Aorta (tissue), 5 donors: ENCODE measurements at regions not wholly inside any gene's neighbourhood (a gene's known extent, or its start where the extent isn't known, plus 50 kb on each side); places are given as distances from the start of the nearest gene placed in this dataset.

Experiments
- ATAC-seq: fragments of 200-7000 bp; cut with Tn5 transposase; one replicate; pipeline ENCODE4 v1.9.1; 2022; ENCODE audit warnings: moderate library complexity; ENCODE audit not compliant: low FRiP score
- DNase-seq, 2 donors: peaks; one replicate each; pipeline ENCODE4 v3.0.0-alpha.2; 2020
- H3K27ac ChIP-seq, 2 donors: one replicate each; pipeline ENCODE4 v1.5.1; 2013; ENCODE audit warnings: low read length in 2 of 2, mild to moderate bottlenecking in 2 of 2, moderate library complexity in 2 of 2, control low read depth in 1 of 2, inconsistent platforms in 1 of 2, low read depth in 1 of 2
- H3K27me3 ChIP-seq, 2 donors: one replicate each; pipeline ENCODE4 v1.6.1; 2013; ENCODE audit warnings: control low read depth in 1 of 2, low read length in 1 of 2, mild to moderate bottlenecking in 1 of 2, moderate library complexity in 1 of 2; ENCODE audit not compliant: insufficient read depth in 2 of 2, control insufficient read depth in 1 of 2
- H3K36me3 ChIP-seq, 2 donors: one replicate each; pipeline ENCODE4 v1.6.1; 2013; ENCODE audit warnings: control low read depth in 1 of 2, low read length in 1 of 2, mild to moderate bottlenecking in 1 of 2; ENCODE audit not compliant: insufficient read depth in 2 of 2, control insufficient read depth in 1 of 2
- H3K4me1 ChIP-seq, 2 donors: one replicate each; pipeline ENCODE4 v1.6.1; 2013; ENCODE audit warnings: low read length in 2 of 2, control low read depth in 1 of 2, mild to moderate bottlenecking in 1 of 2, moderate library complexity in 1 of 2; ENCODE audit not compliant: insufficient read depth in 2 of 2, control insufficient read depth in 1 of 2
- H3K4me3 ChIP-seq, 2 donors: one replicate each; pipeline ENCODE4 v1.5.1; 2013; ENCODE audit warnings: low read length in 2 of 2, control low read depth in 1 of 2, mild to moderate bottlenecking in 1 of 2
- H3K9me3 ChIP-seq: one replicate; pipeline ENCODE4 v1.6.1; 2013; ENCODE audit warnings: mild to moderate bottlenecking, low read length; ENCODE audit not compliant: control insufficient read depth
- WGBS, 2 donors: extraction: QIAGEN DNeasy Blood & Tissue Kit; methylation state at CpG; one replicate each; pipeline ENCODE4 v1.1.7; 2013; 5-methylcytosine and 5-hydroxymethylcytosine counted together
- intact Hi-C, 2 donors: fragments of 100-400 bp; cut with DNase I; formaldehyde crosslinking; loops; one replicate each; pipeline versions ENCODE4 v1.14.2 to v1.15.0; 2022
- donor health status: healthy with polysubstance abuse.
- donor health status: Bipolar disorder and iron deficiency.
- donor health status: DM: no; HTN: no; CAD: no.
- donor health status: DM: no; HTN: no; CAD: no.
- donor health status: DM: yes; HTN: yes; CAD: no.

DNA sequence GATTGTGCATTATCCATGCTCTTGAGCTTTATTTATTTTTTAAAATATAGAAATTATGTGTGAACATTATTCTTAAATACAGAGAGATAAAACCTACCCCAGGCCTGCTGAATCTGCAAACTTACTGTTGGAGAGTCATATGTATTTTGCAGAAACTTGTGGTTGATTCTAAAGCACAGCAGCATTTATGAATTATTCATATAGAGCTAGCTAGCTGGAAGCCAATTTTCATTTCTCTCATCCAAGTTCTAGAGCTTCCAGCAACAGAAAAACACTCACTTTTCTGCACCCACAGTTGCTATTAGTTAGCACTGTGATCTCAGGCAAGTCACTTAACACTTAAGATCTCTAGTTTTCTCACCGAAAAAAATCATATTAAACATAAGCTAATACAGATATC lies 479.5 kb upstream of the FAM47C start:
- no peaks in the 10 kb centered on the region for H3K27me3 ChIP-seq
- H3K27ac ChIP-seq, result no peak overlapping the region
- intact Hi-C loops, result no loop called here
- H3K4me1 ChIP-seq, result no peaks in the 10 kb centered on the region
- H3K36me3 ChIP-seq, result no peaks in the 10 kb centered on the region
- DNase-seq (no peak), ATAC-seq (no peak)
- no peak overlapping the region for H3K4me3 ChIP-seq
- H3K9me3 ChIP-seq, result no peaks in the 10 kb centered on the region
- 67 to 82% methylated on average over 1 of the region's 1 CpG for WGBS, 2 donors

DNA sequence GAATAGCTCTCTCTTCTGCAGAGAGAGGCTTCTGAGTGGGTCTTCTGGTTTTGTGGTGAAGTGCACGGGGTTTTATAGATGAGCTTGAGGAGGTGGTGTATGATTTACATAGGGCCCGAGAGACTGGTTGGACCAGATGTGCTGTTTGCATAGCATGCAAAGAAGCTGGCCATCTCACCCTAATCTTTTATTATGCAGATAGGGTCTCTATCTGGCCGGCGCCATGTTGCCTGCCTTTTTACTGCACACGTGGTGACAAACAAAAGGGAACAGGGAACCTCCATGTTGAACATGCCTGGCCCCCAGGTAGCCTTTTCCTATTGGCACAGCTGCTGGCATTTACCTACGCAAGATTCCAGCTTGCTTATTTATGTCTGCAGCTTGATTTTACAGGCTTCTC lies 473.3 kb upstream of the FAM47C start:
- Histone ChIP-seq H3K27me3 (no peaks in the 10 kb centered on the region), H3K4me1 (no peaks in the 10 kb centered on the region), H3K27ac (no peak overlapping the region), H3K9me3 (no peaks in the 10 kb centered on the region), H3K36me3 (no peaks in the 10 kb centered on the region), H3K4me3 (no peak overlapping the region)
- no peak for DNase-seq
- 60 to 73% methylated on average over 6 of the region's 6 CpGs for WGBS, 2 donors
- no peak for ATAC-seq
- intact Hi-C loops, result no loop called here

DNA sequence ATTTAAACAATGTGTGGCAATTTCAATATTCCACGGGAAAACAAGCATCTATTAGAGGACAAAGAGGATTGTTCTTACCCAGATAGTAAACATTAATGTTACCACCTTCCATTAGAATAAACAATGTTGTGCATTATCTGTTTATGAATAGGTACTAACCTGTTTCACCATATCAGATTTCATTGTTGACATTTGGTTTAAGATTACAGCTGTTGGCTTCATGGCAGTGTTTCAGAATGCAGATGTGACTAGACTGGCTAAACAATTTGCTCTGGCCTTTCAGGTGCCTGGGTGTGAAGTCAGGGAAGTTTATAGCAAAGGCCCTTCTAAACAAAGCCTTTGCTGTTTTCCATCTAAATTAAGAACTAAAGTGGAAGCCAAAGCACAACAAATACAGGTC lies 464.7 kb upstream of the FAM47C start:
- ATAC-seq, result no peak
- Histone ChIP-seq H3K27me3 (no peaks in the 10 kb centered on the region), H3K4me1 (no peaks in the 10 kb centered on the region), H3K27ac (no peak overlapping the region), H3K36me3 (no peaks in the 10 kb centered on the region), H3K4me3 (no peak overlapping the region), H3K9me3 (no peaks in the 10 kb centered on the region)
- WGBS, 2 donors, result 33 to 61% methylated on average over 1 of the region's 1 CpG
- DNase-seq, result no peak
- intact Hi-C loops, result no loop called here

DNA sequence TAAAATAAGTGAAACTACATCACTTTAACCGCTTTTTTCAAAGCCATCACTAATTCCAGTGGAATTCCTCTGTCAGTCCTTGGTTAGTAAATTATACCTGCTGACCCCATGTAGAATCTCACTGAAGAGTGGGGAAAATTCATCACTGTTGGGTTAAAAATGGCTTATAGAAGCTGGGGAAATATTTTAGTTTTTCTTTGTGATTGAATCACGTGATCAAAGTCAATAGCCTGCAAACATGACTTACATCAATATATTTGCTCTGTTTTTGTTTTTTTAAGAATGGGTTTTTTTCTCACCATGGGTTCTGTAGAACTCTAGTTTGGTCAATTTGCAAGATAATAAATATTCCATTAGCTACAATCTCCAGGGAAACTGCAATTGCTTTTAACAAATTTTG lies 445.2 kb upstream of the FAM47C start:
- Histone ChIP-seq H3K4me1 (no peaks in the 10 kb centered on the region), H3K4me3 (no peak overlapping the region), H3K36me3 (no peaks in the 10 kb centered on the region), H3K27me3 (no peaks in the 10 kb centered on the region), H3K27ac (no peak overlapping the region), H3K9me3 (no peaks in the 10 kb centered on the region)
- WGBS, 2 donors, result 41 to 67% methylated on average over 2 of the region's 2 CpGs
- intact Hi-C loops, result no loop called here
- DNase-seq, result no peak
- ATAC-seq, result no peak

DNA sequence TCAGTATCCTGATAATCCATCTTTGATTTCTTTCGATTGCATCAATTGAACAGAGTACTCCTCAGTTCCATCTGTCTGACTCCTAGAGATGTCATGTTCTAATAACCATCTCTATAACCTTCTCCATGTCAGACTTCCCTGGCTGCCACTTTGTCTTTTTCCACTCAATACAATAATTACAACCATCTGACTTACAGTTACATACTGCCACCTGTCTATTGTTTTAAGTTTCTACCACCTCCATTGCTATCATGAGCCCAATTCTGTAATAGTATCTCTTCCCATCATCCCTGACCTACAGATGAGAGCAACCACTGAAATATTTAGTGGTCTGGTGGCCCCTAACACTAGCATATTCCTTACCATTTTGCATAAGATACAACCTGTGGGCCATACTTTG lies 439.2 kb upstream of the FAM47C start:
- no peaks in the 10 kb centered on the region for H3K36me3 ChIP-seq
- no peaks in the 10 kb centered on the region for H3K9me3 ChIP-seq
- no peak overlapping the region for H3K4me3 ChIP-seq
- DNase-seq, result no peak
- ATAC-seq, result no peak
- 79 to 81% methylated on average over 1 of the region's 1 CpG for WGBS, 2 donors
- intact Hi-C loops, result no loop called here
- H3K4me1 ChIP-seq, result no peaks in the 10 kb centered on the region
- no peak overlapping the region for H3K27ac ChIP-seq
- no peaks in the 10 kb centered on the region for H3K27me3 ChIP-seq

DNA sequence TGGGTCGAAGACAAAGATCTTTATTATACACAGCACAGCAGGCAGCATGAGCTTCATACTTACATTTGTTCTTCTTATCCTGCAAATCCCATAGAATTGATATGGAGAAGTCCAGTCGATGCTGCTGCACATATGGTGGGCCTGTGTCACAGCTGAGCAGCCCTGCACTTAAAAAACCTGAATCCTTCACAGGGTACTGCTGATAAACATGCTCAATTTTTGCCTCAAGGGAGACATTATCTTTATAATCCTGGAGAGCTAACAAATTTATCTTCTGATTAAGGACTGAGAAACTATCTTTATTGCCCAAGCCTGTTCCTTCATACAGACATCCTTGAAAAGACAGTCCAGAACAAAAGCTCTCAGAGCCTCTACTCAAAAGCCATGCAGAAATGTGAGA lies 434.4 kb upstream of the FAM47C start:
- no peaks in the 10 kb centered on the region for H3K27me3 ChIP-seq
- H3K36me3 ChIP-seq, result no peaks in the 10 kb centered on the region
- DNase-seq (no peak), ATAC-seq (no peak)
- 47 to 60% methylated on average over 2 of the region's 2 CpGs for WGBS, 2 donors
- intact Hi-C loops, result no loop called here
- no peak overlapping the region for H3K27ac ChIP-seq
- no peak overlapping the region for H3K4me3 ChIP-seq
- H3K4me1 ChIP-seq, result no peaks in the 10 kb centered on the region
- no peaks in the 10 kb centered on the region for H3K9me3 ChIP-seq

DNA sequence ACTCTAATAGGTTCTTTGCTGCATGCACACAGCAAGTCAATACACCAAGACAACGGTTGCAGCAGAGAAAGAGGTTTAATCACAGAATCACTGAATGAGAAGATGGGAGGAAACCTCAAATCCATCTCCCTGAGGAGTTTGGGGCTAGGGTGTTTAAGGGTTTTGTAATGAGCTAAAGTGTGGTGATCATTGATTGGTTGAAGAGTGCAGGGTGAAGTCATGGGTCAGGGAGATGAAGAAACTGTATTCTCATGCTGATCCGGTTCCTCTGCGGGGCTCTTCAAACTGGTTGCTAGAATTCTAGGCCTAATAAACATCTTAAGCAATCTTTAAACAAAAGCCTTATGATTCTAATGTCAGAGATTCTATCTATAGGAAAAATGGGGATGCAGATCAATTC lies 432.5 kb upstream of the FAM47C start:
- Histone ChIP-seq H3K9me3 (no peaks in the 10 kb centered on the region), H3K36me3 (no peaks in the 10 kb centered on the region), H3K27ac (no peak overlapping the region), H3K27me3 (no peaks in the 10 kb centered on the region), H3K4me3 (no peak overlapping the region), H3K4me1 (no peaks in the 10 kb centered on the region)
- intact Hi-C loops, result no loop called here
- ATAC-seq, result no peak
- 62 to 70% methylated on average over 3 of the region's 3 CpGs for WGBS, 2 donors
- DNase-seq, result no peak

DNA sequence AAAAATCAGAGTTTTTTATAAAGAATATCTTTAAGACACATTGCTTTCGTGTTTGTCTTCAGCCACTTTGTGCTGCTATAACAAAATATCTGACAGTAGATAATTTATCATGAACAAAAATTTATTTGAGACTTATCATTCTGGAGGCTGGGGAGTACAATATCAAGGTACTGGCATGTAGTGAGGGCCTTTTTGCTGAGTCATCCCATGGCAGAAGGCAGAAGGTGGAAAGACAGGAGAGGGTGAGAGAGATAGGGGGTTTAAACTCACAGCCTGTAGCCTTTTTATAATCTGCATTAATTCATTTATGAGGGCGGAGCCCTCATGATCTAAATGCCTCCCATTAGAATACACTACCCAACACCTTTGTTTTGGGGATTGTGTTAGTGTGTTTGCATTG lies 431.2 kb upstream of the FAM47C start:
- WGBS, 2 donors, result 62 to 84% methylated on average over 2 of the region's 2 CpGs
- Histone ChIP-seq H3K4me1 (no peaks in the 10 kb centered on the region), H3K9me3 (no peaks in the 10 kb centered on the region), H3K4me3 (no peak overlapping the region), H3K36me3 (no peaks in the 10 kb centered on the region), H3K27me3 (no peaks in the 10 kb centered on the region), H3K27ac (no peak overlapping the region)
- intact Hi-C loops, result no loop called here
- DNase-seq (no peak), ATAC-seq (no peak)

DNA sequence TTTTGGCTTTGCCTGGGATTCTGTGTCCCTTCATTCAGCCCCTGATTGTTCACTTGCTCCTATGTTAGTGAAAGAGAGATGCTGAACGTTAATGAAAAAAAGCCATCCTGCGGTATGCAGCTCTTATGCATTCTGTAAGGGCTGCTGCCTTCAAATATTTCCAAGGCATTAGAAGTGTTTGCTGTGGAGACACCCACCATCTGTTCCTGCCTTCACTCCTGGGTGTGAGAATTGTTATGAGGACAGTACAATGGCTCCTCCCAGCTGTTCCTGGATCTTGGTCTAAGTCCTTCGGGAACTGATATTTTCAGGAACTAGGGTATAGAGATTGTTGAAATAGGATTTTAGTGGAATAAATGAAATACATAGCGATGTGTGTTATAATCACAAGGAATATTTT lies 427.1 kb upstream of the FAM47C start:
- Histone ChIP-seq H3K4me1 (no peaks in the 10 kb centered on the region), H3K4me3 (no peak overlapping the region), H3K9me3 (no peaks in the 10 kb centered on the region), H3K27me3 (no peaks in the 10 kb centered on the region), H3K27ac (no peak overlapping the region), H3K36me3 (no peaks in the 10 kb centered on the region)
- intact Hi-C loops, result no loop called here
- DNase-seq (no peak), ATAC-seq (no peak)
- WGBS, 2 donors, result 64 to 74% methylated on average over 4 of the region's 4 CpGs
